GM19035 (cell line): ENCODE measurements at regions not wholly inside any gene's neighbourhood (a gene's known extent, or its start where the extent isn't known, plus 50 kb on each side); places are given as distances from the start of the nearest gene placed in this dataset.

Experiments used
- ATAC-seq: cut with Tn5 transposase; IDR thresholded peaks from one replicate; pipeline ENCODE4 v1.9.1; 2021; ENCODE audit not compliant: unreplicated experiment

DNA sequence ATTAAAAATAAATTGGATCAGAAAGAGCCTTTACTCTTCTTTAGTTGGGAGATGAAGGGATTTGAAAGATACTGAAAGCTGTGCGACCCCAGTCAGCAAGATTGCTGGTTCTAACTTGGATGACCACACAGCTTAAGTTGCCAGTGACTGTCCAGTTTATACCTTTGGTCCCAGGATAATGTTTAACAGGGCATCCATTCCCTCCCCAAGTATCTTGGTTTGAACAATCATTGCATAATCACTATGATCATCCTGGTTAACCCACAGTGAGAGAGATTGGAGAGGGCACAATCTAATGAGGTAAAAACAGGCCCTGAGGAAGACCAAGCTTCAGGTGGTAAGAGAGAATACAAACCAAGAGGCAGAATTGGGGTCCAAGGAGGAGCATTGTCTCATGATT is 798.3 kb downstream of the MAFB start:
- ATAC-seq, result no peak

DNA sequence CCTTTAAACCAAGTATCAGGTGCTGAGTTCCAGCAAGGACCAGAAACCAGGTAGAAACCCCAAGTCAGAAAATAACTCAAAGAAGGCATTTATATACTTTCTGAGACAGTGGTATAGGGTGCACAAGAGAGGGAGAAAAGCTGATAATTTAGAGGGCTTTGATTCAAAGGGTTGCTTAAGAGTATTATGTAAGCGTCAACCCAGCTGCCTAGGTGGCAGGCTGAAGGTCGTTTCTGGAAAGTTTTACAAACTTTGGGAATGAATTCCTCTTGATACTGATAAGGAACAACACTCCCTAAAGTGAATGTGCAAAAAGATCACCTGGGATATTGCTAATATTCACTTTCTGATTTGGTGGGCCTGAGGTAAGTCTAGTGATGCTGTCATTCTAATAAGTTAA is 800.7 kb downstream of the MAFB start:
- ATAC-seq, result no peak

DNA sequence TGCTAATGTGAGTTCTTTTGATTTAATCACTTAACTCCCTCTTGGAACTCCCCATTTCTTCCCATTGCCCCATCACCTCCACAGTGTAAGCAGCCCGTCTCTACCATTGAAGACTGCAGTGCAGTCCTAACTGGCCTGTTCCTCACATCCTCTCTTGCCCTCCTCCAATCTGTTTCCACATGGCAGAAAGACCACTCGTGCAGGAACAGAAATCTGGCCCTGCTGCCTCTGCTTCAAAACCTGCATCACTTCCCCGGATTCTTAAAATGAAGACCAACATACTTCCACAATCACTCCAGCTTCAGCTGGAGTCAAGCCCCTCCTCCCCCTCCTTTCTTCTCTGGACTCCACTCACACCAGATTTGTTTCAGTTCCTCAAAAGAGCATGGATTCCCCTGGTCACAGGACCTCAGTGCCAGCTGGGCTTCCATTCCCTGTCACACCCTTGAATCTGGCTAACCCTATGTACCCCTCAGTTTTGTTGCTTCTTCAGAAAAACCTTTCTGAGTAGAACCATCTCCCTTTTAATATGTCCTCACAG is 802.3 kb downstream of the MAFB start:
- no peak for ATAC-seq

GRCh38 chr20:39885975-39886649 is 802.9 kb downstream of the MAFB start:
- ATAC-seq, result no peak

GRCh38 chr20:39882806-39883205 is 806.2 kb downstream of the MAFB start:
- ATAC-seq, result no peak

DNA sequence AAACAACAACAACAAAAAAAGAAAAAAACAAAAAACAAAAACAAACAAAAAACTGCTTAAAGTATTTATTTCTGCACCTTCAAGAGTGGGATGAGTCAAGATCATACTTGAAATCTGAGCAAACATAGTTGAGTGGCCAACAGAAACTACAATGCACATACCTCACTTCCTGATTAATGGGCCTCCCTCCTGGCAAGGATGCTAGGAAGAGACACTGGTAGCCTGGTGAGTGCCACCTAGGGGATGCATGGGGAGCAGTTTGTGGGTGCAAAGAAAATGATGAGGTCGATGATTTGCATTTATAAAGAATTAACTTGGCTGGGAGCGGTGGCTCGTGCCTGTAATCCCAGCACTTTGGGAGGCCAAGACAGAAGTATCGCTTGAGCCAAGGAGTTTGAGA is 808.1 kb downstream of the MAFB start:
- ATAC-seq, result no peak

DNA sequence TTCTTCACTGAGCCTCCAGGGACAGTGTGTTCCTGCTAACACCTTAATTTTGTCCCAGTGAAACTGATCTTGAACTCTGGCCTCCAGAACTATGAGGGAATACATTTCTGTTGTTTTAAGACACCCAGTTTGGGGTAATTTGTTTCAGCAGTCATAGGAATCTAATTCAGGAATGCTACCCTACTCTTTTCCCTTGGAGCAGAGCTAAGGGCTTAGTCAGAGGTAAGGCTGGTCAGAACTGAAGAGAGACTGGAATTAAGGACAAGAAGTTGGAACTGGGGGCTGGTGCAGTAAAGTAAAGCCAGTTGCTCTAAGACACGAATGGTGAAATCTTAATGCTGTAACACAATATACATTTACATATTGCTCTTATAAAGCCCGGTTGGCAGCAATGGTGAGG is 809.7 kb downstream of the MAFB start:
- ATAC-seq, result no peak

DNA sequence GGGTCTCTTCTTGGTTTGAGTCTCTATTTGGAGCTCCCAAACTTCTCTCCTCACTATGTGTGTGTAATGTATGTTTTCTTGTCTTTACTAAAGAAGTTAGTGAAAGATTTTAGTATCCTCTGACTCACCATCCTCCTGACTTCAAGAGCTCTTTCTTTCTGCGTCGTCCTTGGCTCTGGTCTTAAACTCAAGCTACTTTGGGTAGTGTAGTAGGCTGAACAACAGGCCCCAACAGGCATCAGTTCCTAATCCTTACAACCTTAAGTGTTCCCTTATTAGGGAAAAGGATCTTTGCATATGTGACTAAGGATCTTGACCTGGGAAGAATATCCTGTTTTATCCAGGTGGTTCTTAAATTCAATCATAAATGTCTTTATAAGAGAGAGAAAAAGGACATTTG is 810.2 kb downstream of the MAFB start:
- no peak for ATAC-seq

DNA sequence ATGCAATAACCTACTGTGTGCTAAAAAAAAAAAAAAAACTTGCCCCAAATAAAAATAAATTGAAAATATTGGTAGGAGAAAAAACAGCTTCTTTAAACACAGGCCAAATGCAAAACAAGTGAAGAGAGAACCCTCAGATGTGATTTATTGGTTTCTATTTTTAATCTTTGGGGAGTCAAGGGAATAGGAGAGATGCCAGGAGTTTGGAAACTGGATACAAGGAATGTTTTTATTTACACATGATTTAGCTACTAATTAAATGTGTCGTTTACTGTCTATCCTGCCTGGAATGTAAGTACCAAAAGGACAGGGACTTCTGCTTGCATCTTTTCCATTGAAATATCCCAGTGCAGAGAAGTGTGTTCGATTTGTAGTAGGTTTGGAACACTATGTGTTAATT is 810.7 kb downstream of the MAFB start:
- ATAC-seq, result no peak

GRCh38 chr20:39877788-39878187 is 811.2 kb downstream of the MAFB start:
- no peak for ATAC-seq

- no peak for ATAC-seq
Measured at GRCh38 chr20:39876976-39877635, 811.9 kb downstream of the MAFB start.

GRCh38 chr20:39875492-39876110 is 813.4 kb downstream of the MAFB start:
- ATAC-seq, result no peak

GRCh38 chr20:39874049-39874893 is 814.8 kb downstream of the MAFB start:
- peak; percentile 88 for ATAC-seq

- no peak for ATAC-seq
Measured at GRCh38 chr20:39873286-39873685, 815.8 kb downstream of the MAFB start.

DNA sequence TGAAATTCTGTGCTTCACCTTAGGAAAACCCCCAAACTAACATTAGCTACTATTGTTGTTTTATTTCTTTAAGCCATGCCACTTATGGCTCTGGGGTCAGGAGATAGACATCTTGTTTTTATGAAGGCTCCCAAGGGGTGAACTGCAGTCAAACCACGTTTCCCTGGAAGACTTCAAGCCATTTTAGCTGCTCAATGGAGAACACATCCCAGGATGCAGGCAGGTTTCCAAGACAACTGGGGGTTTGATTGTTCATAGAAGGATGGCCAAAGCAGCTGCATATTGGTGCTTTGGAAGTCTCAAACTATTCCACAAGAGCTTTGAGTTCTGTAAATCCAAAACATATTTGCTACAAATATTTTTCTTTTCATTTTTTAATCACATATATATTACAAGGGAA is 818.0 kb downstream of the MAFB start:
- ATAC-seq, result no peak

- ATAC-seq, result no peak
Measured at GRCh38 chr20:39865446-39865845, 823.6 kb downstream of the MAFB start.

DNA sequence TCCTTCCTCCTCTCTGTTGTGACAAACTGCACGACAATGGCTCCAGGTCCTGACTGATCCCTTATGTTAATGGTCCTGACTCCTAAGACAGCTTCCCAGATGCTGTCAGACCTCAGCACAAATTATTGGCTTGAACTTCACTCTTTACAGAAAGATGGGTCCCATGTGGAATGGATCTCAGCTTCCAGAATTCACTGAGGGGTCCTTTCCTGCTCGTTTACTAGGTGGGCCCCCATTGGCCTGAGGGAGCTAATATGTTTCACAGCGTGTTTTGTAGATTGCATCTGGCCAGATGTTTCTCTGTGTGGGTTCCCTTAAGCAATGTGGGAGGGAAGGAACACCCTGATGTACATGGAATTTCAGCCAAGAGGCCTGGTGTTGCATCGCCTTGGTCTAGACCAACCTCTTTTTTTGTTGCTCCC is 826.6 kb downstream of the MAFB start:
- no peak for ATAC-seq

DNA sequence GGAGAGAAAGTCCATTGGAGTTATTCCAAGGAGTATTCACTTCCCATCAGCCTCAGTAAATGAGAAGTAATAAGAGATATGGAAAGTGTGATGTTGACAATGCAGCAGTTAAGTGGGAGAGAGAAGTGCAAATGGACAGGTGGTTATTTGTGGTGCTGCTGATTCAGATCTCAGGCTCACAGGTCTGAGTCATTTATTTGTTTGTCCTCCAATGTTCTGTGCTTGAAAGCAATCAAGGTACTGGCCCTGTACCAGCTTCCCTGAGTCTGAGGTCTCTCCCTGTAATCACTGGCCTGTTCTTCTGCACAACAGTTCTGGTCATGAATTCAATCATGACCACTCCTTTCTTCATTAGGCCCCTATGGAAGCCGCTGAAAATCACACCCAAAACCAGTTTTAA is 827.7 kb downstream of the MAFB start:
- ATAC-seq, result no peak

DNA sequence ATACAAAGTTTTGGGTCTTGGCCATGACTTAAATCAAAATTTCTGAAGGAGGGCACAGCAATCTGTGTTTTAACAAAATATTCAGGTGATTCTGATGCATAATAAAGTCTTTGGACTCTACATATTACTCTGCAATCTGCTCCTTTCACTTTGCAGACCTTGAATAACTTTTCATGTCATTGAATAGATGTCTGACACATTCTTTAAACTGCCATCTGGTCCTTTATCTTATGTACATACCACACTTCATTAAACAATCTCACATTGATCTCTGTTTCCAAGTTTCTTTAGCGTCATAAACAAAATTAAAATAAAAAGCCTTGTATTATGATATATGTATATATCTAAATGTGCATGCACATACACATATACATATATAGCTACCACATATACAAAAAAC is 831.2 kb downstream of the MAFB start:
- no peak for ATAC-seq

DNA sequence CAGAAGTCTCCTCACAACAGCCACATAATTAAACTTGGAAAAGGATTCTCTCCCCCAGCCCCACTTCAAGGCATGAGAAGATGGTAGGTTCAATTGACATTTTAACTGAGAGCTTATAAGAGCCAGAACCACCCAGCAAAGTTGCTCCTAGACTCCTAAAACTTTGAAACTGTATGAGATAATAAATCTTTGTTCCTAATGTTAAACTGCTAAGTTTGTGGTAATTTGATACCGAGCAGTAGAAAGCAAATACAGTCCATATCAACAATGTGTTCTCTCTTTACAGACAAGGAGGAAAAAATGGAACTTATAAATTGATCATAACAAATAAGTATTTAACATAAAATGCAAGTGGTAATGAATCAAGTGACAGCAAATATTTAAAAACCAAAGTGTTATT is 831.8 kb downstream of the MAFB start:
- no peak for ATAC-seq

GRCh38 chr20:39855799-39856198 is 833.2 kb downstream of the MAFB start:
- no peak for ATAC-seq
